ENCODE measurements at regions not wholly inside any gene's neighbourhood (a gene's known extent, or its start where the extent isn't known, plus 50 kb on each side); places are given as distances from the start of the nearest gene placed in this dataset.
"Not testable (repeated sequence)": the region's sequence is repeated elsewhere in the genome, so short reads cannot be mapped to it uniquely, and the experiment has no call there.

- no peak for DNase-seq
Measured at GRCh38 chr6:98044151-98044561, 761.1 kb upstream of the MMS22L start.

GRCh38 chr6:98044791-98045470 lies 761.9 kb upstream of the MMS22L start:
- DNase-seq = no peak

- no peak for DNase-seq
Measured at GRCh38 chr6:98047164-98047563, 764.1 kb upstream of the MMS22L start.

DNA sequence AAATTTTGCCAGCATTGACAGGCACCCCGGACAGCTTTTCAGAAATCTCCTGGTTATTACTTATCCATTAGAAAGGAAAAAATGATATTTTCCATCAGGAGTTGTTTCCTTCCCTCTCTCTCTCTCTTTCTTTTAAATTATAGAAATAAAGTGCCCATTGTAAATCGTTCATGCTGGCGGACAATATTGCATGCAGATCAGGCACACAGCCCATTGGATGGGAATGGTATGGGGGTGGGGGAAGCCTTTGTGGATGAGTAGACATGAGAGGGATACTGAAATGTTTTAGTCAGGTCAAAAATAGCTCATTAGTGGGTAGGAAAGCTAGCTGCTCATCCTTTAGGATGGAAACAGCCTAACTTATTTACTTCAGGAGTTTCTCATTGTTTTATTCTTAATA lies 764.9 kb upstream of the MMS22L start:
- no peak for DNase-seq

- no peak for DNase-seq
Measured at GRCh38 chr6:98054453-98054852, 771.4 kb upstream of the MMS22L start.

GRCh38 chr6:98056955-98057354 lies 773.9 kb upstream of the MMS22L start:
- DNase-seq = no peak

DNA sequence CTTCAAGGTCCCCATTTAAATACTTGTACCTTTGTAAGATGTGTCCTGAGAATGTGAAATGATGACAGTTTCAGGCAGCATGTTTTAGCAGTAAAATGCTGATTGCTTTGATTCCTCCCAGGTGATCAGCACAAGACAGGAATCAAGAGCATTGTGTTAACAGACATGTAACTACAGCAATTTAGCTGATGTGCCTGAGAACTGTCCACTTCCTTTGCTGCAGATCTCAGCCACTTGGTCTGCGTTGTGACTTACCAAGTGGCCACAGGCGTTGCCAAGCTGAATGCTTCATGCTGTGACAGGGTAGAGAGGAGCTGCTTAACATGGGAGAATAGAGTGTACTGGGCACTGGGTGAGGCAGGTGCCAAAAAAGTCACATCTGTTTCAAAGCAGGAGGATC lies 767.0 kb upstream of the POU3F2 start:
- DNase-seq = no peak

GRCh38 chr6:98088537-98088936 lies 745.8 kb upstream of the POU3F2 start:
- DNase-seq = not testable (repeated sequence)

- no peak for DNase-seq
Measured at GRCh38 chr6:98092331-98092730, 742.0 kb upstream of the POU3F2 start.

DNA sequence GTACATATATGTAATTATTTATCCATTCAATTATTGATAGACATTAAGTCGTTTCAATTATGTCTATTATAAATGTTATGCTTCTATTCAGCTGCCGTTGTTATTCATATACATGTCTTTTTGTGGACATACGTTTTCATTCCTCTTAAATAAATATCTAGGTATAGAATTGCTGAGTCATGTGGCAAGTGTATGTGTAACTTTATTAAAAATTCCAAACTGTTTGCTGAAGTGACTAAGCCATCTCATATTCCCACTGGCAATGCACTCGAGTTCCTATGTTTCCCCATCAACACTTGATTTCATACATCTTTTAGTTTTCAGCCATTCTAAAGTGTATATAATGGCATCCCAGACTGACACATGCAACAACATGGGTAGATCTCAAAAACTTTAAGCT lies 739.7 kb upstream of the POU3F2 start:
- no peak for DNase-seq

DNA sequence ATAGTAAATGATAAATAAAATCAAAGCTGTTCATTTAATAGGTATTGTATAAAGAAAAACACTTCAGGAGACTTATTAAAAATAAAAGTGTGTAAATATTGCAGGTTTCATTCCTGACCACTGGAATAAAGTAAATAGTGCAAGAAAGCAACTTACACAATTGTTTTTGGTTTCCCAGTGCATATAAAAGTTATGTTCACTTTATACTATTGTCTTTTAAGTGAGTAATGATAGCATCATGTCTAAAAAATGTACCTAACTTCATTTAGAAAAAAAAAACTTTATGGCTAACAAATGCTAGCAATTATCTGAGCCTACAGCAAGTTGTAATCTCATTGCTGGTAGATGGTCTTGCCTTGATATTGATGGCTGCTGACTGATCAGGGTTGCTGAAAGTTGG lies 726.6 kb upstream of the POU3F2 start:
- DNase-seq = no peak

DNA sequence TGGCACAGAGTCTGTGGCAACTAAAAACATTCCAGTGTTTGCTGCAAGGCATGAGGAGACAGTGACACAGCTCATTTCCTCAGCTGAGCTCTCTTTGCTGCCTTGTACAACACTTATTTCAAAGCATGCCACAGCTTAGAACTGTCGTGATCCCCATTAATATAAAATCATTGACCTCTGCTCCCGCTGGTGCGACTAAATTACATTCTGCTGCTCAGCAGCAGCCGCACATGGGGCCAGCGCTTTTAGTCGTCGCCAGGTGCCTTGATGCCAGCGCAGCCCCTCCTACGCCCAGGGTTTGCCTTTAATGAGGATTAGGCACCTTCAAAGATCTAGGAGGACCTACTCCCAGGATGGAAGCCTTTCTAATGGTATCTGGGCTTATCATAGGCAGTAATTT lies 717.9 kb upstream of the POU3F2 start:
- no peak for DNase-seq

GRCh38 chr6:98117068-98117467 lies 717.3 kb upstream of the POU3F2 start:
- DNase-seq = no peak

DNA sequence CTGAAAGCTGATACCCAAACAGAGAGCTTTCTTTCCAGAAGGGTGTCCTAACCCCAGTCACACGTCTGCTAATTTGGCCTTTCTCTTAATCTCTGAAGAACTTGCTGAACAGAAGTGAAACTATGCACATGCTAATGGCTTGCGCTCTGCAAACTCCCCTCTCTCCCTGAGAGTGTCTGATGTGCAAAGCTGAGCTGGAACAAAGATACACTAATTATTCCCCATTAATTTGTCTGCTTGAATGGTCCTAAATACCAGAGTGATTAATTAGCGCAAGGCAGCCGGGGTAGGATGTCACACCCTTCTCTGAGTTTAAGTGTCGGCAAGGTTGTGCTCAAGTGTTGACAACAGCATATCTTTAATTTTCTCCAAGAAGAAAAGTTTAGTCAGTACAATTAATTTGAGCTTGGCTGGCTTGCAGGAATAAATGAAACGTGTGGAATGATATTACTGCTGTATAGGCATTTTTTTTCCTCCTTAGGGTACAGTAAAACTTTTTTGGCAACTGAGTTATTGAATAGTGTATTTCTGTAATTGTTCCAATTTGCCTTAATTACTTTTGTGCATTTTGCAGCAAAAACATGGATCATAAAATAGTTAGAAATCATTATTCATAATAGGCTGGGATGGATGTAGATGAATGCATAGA lies 715.9 kb upstream of the POU3F2 start:
- no peak for DNase-seq

DNA sequence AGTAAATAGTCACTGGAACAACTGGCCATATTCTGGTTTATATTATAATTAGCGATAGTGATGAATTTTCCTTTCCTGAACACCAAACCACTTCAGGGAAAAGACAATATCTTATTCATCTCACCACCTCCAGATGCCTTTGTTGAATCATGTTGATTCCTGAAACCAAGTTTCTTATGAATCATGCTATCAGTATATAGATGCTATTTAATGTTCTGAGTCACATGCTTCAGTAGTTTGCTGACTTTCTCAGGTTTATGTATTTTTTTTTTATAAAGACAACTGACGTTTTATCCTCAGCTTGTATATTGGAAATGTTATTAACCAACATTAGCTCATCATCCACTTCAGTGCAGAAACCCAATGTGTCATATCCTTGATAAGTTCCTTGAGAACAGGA lies 710.2 kb upstream of the POU3F2 start:
- no peak for DNase-seq

- no peak for DNase-seq
Measured at GRCh38 chr6:98131290-98131990, 702.9 kb upstream of the POU3F2 start.

DNA sequence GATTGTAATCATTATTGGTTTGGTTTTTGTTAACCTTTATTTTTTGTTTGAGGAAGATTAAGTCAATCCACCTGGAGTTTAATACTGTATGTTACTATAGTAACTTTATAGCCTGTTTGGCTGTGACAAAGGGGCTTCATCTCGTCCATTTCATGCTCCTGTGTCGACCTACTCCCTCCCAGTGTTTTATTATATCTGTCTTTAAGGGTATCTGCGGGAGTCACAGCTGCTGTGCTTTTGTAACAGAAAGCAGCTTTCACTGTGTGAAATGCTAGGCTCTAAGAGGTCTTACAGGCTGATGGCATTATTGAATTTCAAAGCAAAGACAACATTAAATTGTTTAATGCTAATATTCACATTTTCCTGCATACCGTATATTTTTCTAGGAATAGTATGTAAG lies 698.0 kb upstream of the POU3F2 start:
- no peak for DNase-seq

GRCh38 chr6:98137391-98137790 lies 697.0 kb upstream of the POU3F2 start:
- no peak for DNase-seq

- no peak for DNase-seq
Measured at GRCh38 chr6:98142839-98143238, 691.5 kb upstream of the POU3F2 start.

DNA sequence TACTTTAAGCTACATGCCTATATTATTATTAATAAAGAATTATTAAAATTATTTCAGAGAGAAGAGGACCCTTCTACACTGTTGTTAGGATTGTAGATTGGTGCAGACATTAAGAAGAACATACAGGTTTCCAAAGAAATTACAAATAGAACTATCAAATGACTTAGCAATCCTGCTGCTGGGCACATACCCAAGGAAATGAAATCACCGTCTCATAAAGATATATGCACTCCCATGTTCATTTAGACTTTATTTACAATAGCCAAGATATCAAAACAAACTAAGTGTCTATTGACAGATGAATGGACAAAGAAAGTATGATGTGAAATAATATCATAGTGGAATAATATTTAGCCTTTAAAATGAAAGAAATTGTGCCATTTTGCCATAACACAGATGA lies 687.7 kb upstream of the POU3F2 start:
- no peak for DNase-seq

GRCh38 chr6:98156580-98156979 lies 677.8 kb upstream of the POU3F2 start:
- DNase-seq = no peak

DNA sequence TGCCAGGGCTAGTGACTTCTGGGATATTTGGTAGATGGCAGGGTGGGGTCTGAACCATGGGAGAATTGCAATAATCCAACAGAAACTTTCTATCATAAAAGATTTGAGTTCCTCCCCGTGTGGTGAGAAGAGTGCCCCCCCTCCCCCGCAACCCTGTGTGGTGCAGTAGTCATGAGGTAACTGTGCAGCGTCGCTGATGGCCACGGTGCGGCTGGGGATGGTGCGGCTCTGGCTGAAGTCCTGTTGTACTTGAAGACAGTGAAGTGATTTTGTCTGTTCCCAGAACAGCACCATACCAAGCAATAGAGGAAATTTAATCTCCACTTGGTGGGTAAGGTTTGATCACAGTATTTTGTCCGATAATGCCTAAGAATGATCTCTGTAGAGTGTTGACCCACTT lies 654.8 kb upstream of the POU3F2 start:
- no peak for DNase-seq

DNA sequence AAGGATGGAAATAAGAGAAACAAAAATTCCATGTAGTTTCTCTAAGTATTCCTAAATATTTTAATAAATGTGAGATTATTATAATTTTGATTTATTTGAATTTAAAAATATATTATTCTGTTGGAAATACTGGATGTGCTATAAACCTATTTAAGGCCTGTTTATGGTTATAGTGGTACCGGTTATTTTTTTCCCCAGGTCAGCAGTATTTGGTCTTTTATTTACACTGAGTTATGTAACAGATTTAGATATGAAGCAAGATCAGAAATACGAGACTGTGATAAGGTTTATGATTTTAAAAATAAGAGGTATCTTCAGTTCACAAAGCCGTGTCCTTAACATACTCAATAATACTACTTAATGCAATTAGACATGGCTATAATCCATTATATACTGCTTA lies 634.3 kb upstream of the POU3F2 start:
- no peak for DNase-seq

DNA sequence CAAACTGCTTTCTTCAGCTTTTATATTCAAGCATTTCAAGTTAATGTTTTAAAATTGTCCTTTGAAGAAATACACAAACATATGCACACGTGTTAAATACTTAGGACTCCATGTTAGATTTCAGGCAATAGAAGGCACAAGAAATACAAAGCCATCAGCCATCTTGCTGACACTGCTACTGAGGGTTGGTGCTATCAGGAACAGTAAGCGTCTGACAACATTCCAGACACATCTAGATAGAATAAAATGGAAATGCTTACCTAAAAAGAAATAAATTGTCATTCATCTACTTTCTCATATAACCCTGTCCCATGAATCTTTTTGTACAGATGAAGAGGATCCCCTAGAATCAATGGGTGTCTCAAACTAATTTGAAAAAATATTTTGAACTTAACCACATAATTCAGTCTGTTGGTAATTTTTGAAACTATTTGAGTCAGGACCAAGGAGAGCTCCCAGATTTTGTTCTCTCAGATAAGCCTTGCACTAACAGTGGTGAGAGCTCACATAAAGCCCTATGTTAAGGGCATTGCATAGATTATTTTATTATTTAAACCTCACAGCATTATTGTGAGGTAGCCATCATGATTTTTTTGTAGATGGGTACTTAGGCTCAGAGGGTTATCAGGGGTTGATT lies 631.1 kb upstream of the POU3F2 start:
- DNase-seq = no peak
